ENCODE measurements at regions not wholly inside any gene's neighbourhood (a gene's known extent, or its start where the extent isn't known, plus 50 kb on each side); places are given as distances from the start of the nearest gene placed in this dataset.

DNA sequence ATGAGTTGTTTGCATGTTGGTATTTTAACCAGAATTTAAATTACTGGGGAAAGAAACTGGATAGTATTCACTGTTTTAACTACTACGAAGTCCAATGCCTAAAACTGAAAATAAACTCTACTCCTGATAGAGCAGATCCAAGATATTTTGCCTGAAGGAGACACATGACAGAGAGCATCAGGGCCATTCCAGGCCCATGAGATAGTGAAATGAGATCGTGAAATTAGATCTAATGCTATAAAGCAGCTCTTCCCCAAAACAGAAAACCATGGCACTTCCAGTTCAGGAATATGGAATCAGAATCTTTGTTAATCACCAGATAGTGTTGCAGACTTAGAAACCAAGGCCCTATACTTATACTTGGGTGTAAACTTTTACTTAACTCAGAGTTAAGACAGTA, 124.3 kb upstream of the CACNA2D1 start:
- H3K79me2 ChIP-seq (ENCODE audit: control insufficient read depth, insufficient read depth, low read length): no peaks in the 10 kb centered on the region
- Mint-ChIP-seq H3K27me3 (no peaks in the 10 kb centered on the region), H3K4me3 (no peak overlapping the region), H3K9me3 (ENCODE audit: insufficient read depth) (no peaks in the 10 kb centered on the region), H3K27ac (no peak overlapping the region), H3K4me1 (no peaks in the 10 kb centered on the region)
- TF ChIP-seq, protein P1, sequence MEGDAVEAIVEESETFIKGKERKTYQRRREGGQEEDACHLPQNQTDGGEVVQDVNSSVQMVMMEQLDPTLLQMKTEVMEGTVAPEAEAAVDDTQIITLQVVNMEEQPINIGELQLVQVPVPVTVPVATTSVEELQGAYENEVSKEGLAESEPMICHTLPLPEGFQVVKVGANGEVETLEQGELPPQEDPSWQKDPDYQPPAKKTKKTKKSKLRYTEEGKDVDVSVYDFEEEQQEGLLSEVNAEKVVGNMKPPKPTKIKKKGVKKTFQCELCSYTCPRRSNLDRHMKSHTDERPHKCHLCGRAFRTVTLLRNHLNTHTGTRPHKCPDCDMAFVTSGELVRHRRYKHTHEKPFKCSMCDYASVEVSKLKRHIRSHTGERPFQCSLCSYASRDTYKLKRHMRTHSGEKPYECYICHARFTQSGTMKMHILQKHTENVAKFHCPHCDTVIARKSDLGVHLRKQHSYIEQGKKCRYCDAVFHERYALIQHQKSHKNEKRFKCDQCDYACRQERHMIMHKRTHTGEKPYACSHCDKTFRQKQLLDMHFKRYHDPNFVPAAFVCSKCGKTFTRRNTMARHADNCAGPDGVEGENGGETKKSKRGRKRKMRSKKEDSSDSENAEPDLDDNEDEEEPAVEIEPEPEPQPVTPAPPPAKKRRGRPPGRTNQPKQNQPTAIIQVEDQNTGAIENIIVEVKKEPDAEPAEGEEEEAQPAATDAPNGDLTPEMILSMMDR (IDR thresholded peaks at IDR 0.05): no peak
- TF ChIP-seq EZH2 (IDR thresholded peaks at IDR 0.05; ENCODE audit: borderline replicate concordance, insufficient read depth, low read depth, low read length, poor library complexity, severe bottlenecking): no peak
- no peak overlapping the region for H3K27ac ChIP-seq (ENCODE audit: low read length in 2 of 2)
- no peak overlapping the region for H2AFZ ChIP-seq (ENCODE audit: insufficient read depth, low read depth, low read length, poor library complexity, severe bottlenecking)
- ChIA-PET CTCF (no interaction called here), POLR2A (no interaction called here)
- no peak for DNase-seq
- H3K4me2 ChIP-seq (replicated peaks; ENCODE audit: low read depth, low read length, poor library complexity, severe bottlenecking): no peak overlapping the region
- H3K9me3 ChIP-seq (ENCODE audit: control extremely low read depth in 1 of 3, control insufficient read depth in 2 of 3, insufficient read depth in 1 of 3, low read length in 2 of 3): no peaks in the 10 kb centered on the region
- no CpG with 5 or more reads among the region's 2 CpGs for WGBS (ENCODE audit: insufficient coverage)
- no peaks in the 10 kb centered on the region for H3K36me3 ChIP-seq (replicated peaks in 1 of 2; ENCODE audit: control extremely low read depth in 1 of 2, control insufficient read depth in 1 of 2, extremely low read depth in 1 of 2, insufficient read depth in 2 of 2, low read length in 1 of 2)
- ATAC-seq (ENCODE audit: low read depth): no peak
- H3K27me3 ChIP-seq (replicated peaks in 1 of 4; ENCODE audit: control extremely low read depth in 1 of 4, control insufficient read depth in 3 of 4, insufficient read depth in 4 of 4, low read length in 3 of 4): no peaks in the 10 kb centered on the region
- H3K4me3 ChIP-seq (ENCODE audit: control extremely low read depth in 1 of 5, extremely low read depth in 1 of 5, insufficient read depth in 1 of 5, low read depth in 2 of 5, low read length in 4 of 5): no peak overlapping the region
- no peak overlapping the region for H3K9ac ChIP-seq (ENCODE audit: low read length)
- intact Hi-C loops (cut with micrococcal nuclease): no loop called here
- no peaks in the 10 kb centered on the region for H4K20me1 ChIP-seq (ENCODE audit: control insufficient read depth, insufficient read depth, low read length, poor library complexity, severe bottlenecking)
- H3K4me1 ChIP-seq (ENCODE audit: control insufficient read depth in 2 of 2, insufficient read depth in 2 of 2, low read length in 2 of 2): no peaks in the 10 kb centered on the region

DNA sequence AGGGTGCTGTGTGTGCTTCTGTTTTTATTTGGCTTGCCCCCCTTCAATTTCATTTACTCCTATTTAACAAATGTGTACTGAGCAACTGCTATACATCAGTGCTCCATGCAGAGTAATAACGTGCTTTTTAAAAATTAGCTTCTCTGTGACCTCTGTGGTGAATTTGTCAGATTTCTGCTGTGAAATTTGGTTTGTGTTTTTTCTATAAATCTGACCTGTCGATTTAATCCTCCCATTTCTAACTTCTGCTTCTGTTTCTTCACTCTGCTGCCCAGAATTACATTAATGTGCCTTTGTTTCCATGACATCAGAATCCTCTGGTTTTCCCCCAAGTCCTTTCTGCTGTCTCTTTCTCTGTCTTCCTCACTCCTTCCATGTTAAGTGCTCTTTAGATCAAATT, 123.8 kb upstream of the CACNA2D1 start:
- Mint-ChIP-seq H3K27ac (no peak overlapping the region), H3K27me3 (no peaks in the 10 kb centered on the region), H3K9me3 (ENCODE audit: insufficient read depth) (no peaks in the 10 kb centered on the region), H3K4me1 (no peaks in the 10 kb centered on the region), H3K4me3 (no peak overlapping the region)
- DNase-seq (no peak), ATAC-seq (ENCODE audit: low read depth) (no peak)
- Histone ChIP-seq H4K20me1 (ENCODE audit: control insufficient read depth, insufficient read depth, low read length, poor library complexity, severe bottlenecking) (no peaks in the 10 kb centered on the region), H3K9me3 (ENCODE audit: control extremely low read depth in 1 of 3, control insufficient read depth in 2 of 3, insufficient read depth in 1 of 3, low read length in 2 of 3) (no peaks in the 10 kb centered on the region), H3K27ac (ENCODE audit: low read length in 2 of 2) (no peak overlapping the region), H2AFZ (ENCODE audit: insufficient read depth, low read depth, low read length, poor library complexity, severe bottlenecking) (no peak overlapping the region), H3K9ac (ENCODE audit: low read length) (no peak overlapping the region), H3K36me3 (replicated peaks in 1 of 2; ENCODE audit: control extremely low read depth in 1 of 2, control insufficient read depth in 1 of 2, extremely low read depth in 1 of 2, insufficient read depth in 2 of 2, low read length in 1 of 2) (no peaks in the 10 kb centered on the region), H3K4me2 (replicated peaks; ENCODE audit: low read depth, low read length, poor library complexity, severe bottlenecking) (no peak overlapping the region), H3K4me1 (ENCODE audit: control insufficient read depth in 2 of 2, insufficient read depth in 2 of 2, low read length in 2 of 2) (no peaks in the 10 kb centered on the region), H3K79me2 (ENCODE audit: control insufficient read depth, insufficient read depth, low read length) (no peaks in the 10 kb centered on the region), H3K4me3 (ENCODE audit: control extremely low read depth in 1 of 5, extremely low read depth in 1 of 5, insufficient read depth in 1 of 5, low read depth in 2 of 5, low read length in 4 of 5) (no peak overlapping the region), H3K27me3 (replicated peaks in 1 of 4; ENCODE audit: control extremely low read depth in 1 of 4, control insufficient read depth in 3 of 4, insufficient read depth in 4 of 4, low read length in 3 of 4) (no peaks in the 10 kb centered on the region)
- intact Hi-C loops (cut with micrococcal nuclease): no loop called here
- CTCF ChIA-PET: no interaction called here
- TF ChIP-seq, protein P1 (IDR thresholded peaks at IDR 0.05): no peak
- TF ChIP-seq EZH2 (IDR thresholded peaks at IDR 0.05; ENCODE audit: borderline replicate concordance, insufficient read depth, low read depth, low read length, poor library complexity, severe bottlenecking): no peak
- POLR2A ChIA-PET: no interaction called here
- WGBS (ENCODE audit: insufficient coverage): no CpG with 5 or more reads among the region's 2 CpGs

Measured in B cell (primary cell).